ENCODE measurements at regions not wholly inside any gene's neighbourhood (a gene's known extent, or its start where the extent isn't known, plus 50 kb on each side); places are given as distances from the start of the nearest gene placed in this dataset.

DNA sequence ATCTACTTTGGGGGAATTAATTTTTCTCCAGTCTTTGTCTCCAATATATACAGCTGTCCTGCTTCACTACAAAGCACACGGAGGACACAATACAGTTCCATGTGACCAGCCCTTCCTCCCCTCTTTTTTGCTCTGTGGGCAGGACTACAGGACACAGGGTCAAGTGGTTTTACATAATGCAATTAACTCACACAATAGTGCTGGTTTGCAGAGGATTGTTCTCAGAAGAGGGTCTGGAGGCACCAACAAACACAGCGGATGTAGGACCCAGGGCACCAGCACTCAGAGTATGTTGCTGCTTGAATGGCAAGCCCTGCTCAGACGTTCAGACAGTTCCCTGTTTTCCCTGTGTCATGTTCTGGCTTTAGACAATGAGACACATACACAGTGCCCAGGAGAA is 52.0 kb upstream of the NPTX2 start:
- no peak for DNase-seq (ENCODE audit: low read depth in 3 of 3)

DNA sequence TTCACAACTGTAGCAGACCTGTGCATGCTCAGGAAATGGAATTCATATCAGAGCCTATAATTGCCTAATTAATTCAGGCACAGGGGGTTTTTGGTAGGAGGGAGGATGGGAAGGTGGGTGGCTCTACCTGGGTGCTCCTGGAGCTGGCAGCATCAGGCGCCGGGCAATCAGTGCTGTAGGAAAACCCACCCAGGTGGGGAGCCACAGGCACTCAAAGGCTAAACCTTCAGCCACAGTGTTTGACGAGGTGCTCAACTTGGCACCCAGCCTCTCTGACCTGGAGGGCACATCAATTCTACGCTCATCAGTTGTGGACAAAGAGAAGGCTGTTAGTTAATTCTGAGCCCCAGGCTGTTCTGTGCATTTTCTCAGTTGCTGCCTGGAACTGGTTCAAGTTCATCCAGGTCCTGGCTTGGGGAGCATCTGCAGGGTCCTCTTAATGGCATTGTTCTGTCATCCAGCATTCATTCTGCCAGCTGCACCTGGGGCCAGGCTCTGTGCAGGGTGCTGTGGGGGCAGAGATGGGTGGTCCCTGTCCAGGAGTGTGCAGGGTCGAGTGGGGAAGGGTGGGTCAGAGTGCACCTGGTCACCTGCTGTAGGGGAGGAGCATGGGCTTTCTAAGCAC is 54.1 kb upstream of the NPTX2 start:
- DNase-seq (ENCODE audit: low read depth in 3 of 3): no peak

DNA sequence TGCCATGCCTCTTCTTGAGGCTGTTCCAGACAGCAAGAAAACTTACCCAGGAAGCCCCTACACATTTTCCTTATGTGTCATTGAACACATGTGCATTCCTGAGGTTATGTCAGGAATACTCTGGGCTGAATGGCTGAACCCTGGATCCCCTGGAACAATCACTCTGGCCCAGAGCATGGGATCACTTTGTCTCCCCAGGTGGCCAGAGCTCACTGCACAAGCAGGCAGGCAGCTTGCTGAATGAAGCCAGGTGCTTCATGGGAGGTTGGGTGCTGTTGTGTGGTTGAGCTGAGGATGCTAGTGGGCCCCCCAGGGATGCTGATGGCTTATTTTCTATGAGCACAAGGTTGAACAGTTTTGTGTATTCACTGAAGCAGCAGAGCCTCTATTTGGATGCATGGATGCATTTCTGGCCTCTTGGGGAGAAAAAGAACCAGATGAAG is 54.7 kb upstream of the NPTX2 start:
- no peak for DNase-seq (ENCODE audit: low read depth in 3 of 3)

GRCh38 chr7:98559958-98560357 is 57.1 kb upstream of the NPTX2 start:
- DNase-seq (ENCODE audit: low read depth in 3 of 3): no peak

DNA sequence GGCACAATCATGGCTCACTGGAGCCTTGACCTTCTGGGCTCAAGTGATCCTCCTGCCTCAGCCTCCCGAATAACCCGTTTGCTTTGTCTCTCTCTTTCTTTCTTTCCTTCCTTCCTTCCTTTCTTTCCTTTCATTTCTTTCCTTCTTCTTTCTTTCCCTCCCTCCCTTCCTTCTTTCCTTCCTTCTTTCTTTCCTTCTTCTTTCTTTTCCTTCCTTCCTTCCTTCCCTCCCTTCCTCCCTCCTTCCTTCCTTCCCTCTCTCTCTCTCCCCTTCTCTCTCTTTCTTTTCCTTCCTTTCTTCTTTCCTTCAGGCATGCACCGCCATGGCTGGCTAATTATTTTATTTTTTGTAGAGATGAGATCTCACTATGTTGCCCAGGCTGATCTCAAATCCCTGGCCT is 57.9 kb upstream of the NPTX2 start:
- no peak for DNase-seq (ENCODE audit: low read depth in 3 of 3)

- DNase-seq (ENCODE audit: low read depth in 3 of 3): no peak
Measured at GRCh38 chr7:98557538-98558031, 59.5 kb upstream of the NPTX2 start.

GRCh38 chr7:98556288-98556687 is 60.8 kb upstream of the NPTX2 start:
- no peak for DNase-seq (ENCODE audit: low read depth in 3 of 3)

DNA sequence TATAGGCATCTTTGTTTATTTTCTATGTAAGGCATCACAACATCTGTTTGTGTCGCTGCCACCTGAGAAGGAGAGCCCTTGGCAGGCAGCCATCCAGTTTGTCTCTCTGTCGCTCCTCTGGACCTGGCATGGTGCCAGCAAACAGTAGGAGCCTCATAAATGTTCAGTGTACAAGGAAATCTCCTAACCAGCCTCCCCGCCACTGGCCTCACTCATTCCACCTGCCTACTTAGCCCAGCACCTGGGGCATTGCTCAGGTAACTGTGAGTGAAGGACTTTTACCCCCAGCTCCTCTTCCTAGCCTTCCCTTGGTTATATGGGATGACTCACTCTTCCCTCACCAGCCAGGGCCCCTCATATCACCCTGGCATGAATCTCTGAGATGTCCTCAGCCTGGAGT is 61.7 kb upstream of the NPTX2 start:
- no peak for DNase-seq (ENCODE audit: low read depth in 3 of 3)

- DNase-seq (ENCODE audit: low read depth in 3 of 3): no peak
Measured at GRCh38 chr7:98553666-98554065, 63.4 kb upstream of the NPTX2 start.

- no peak for DNase-seq (ENCODE audit: low read depth in 3 of 3)
Measured at GRCh38 chr7:98551611-98552273, 65.3 kb upstream of the NPTX2 start.

DNA sequence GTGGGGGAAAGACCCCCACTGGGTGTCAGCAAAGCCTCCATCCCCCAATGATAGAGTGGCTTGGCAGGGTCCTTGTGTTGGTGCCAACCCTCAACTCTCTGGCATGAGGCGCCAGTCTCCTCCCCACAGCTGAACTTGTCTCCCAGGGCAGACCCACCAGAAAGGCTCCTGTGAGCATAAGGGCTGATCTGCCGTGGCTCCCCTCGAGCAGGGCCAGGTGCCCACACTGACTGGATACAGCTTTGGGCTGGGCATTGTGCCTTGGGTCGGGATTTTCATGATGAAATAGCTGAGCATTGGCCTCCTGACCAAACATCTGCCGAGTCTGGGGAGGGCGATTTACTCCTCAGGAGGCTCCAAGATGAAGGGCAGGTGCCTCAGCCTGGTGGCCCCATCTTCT is 68.1 kb upstream of the NPTX2 start:
- no peak for DNase-seq (ENCODE audit: low read depth in 3 of 3)

- DNase-seq (ENCODE audit: low read depth in 3 of 3): no peak
Measured at GRCh38 chr7:98548370-98548769, 68.7 kb upstream of the NPTX2 start.

DNA sequence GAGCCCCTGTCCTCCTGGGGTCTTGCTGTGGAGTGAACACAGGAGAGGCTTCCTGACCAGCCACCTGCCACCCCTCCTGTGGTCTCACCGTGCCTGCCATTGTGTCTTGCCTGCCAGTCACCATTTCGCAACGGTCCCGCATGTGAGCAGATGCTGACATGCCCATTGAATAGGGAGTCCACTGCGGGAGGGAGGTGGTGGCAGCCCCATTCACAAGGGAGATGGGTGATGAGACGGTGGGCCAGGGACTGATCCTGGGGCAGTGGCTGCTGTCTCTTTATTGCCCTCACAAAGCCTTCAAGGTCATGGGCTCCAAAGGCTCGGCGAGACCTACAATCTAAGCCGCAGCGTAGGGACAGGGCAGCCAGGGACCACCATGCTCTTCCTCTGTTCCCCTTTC is 76.0 kb upstream of the NPTX2 start:
- DNase-seq (ENCODE audit: low read depth in 3 of 3): no peak

DNA sequence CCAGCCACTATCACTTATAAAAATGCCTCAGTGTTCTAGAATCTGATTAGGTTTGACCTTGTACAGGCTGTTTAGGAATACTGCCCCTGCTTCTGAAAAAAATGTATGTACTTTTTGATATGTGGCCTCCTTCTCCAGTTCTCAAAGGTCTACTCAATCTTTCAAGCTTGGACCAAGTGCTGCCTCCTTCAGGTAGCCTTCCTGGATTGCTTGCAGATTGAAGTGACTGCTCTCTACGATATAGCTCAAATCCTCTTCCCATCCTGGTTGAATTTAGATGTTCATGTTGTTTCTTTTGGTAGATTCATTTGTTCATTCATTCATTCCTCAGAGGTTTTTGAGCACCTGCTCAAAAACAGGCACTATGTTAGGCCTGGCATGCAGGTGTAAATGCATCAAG is 77.2 kb upstream of the NPTX2 start:
- no peak for DNase-seq (ENCODE audit: low read depth in 3 of 3)

DNA sequence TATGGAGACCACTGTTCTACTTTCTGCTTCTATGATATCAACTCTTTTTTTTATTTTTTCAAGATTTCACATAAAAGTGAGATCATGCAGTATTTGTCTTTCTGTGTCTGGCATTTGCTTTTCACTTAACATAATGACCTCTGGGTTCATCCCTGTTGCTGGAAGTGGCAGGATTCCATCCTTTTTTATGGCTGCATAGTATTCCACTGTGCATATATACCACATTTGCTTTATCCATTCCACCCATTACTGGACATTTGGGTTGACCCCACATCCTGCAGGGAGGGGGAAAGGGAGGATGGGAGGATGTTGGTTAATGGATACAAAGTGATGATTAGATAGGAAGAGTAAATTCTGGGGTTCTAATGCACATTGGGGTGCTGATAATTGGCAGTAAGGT is 80.3 kb upstream of the NPTX2 start:
- DNase-seq (ENCODE audit: low read depth in 3 of 3): no peak

- DNase-seq (ENCODE audit: low read depth in 3 of 3): no peak
Measured at GRCh38 chr7:98534493-98534892, 82.6 kb upstream of the NPTX2 start.

- DNase-seq (ENCODE audit: low read depth in 3 of 3): no peak
Measured at GRCh38 chr7:98531717-98532116, 85.4 kb upstream of the NPTX2 start.

DNA sequence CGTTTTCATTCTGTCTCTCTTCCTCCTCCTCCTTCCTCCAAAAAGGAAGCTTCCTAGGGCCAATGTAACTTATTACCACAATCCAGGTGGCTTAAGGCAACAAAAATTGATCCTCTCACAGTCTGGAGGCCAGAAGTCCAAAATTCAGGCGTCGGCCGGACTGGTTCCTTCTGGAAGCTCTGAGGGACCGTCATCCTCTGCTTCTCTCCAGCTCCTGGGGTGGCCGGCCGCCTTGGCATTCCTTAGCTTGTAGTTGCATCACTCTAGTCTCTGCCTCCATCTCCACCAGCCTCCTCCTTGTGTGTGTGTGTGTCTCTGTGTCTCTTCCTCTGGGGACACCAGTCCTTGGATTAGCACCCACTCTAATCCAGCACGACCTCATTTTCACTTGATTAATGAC is 89.0 kb upstream of the NPTX2 start:
- no peak for DNase-seq (ENCODE audit: low read depth in 3 of 3)

GRCh38 chr7:98526059-98526458 is 91.0 kb upstream of the NPTX2 start:
- no peak for DNase-seq (ENCODE audit: low read depth in 3 of 3)

- no peak for DNase-seq (ENCODE audit: low read depth in 3 of 3)
Measured at GRCh38 chr7:98521089-98521692, 95.9 kb upstream of the NPTX2 start.

DNA sequence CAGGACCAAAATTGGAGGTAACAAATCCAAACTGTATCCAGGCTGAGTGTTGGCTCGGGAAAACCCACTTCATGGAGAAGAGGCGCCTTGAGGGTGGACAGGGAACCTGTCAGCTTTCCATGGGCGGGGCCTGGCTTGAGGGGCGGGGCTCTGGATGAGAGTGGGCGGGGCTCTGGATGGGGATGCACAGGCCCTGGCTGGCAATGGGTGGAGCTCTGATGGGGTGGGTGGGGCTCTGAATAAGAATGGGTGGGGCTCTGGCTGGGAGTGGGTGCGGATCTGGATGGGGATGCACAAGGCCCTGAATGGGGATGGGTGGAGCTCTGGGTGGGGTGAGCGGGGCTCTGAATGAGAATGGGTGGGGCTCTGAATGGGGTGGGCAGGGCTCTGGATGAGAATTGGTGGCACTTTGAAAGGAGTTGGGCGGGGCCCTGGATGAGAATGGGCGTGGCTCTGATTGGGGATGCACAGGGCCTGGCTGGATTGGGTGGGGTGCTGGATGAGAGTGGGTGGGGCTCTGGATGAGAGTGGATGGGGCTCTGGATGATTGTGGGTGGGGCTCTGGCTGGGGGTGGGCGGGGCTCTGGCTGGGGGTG is 96.6 kb upstream of the NPTX2 start:
- peak in 1 of 3 donors; percentile 2 for DNase-seq (ENCODE audit: low read depth in 3 of 3)

DNA sequence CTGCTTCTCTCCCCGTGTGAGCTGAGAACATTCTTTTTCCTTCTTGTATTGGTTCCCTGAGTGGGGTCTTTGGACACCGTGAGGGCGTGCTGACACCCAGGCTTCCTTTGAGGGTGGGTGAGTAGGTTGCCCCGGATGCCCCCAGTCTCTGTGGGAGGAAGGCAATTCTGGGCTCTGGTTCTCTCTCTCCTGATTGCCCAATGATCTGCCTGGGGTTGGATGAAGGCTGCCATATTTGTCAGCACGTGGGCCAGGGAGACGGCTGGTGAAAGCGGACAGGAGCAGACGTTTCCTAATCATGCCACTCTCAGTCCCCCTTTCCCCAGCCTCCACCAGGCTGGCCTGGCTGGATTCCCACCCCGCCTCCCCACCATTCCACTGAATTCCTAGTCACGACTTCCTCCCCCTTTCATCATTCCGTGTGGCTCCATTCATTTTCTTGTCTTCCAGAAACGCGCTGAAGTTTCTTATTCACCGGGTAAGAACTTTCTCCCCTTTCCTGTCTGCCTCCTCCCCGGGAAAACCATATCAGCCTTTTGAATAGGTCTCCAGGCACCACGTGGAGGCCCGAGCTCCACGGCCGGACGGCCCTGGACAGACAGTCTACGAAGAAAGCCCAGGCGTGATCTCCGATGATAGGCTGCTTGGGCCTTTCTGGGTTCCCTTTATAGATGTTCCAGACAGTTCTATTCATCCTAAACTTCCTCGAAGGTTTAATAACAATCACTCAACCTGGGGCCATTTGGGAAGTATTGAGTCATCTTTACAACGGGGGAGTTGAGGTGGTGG is 98.7 kb upstream of the NPTX2 start:
- no peak for DNase-seq (ENCODE audit: low read depth in 3 of 3)

Measured in stimulated activated CD4-positive, alpha-beta T cell treated with anti-CD3 and anti-CD28 coated beads, TNF-alpha, amount 100 ng/mL, for 48 hours (primary cell).